NCI-H2081 treated with DMSO at 0.1 percent for 48 hours (cell line): ENCODE measurements at regions not wholly inside any gene's neighbourhood (a gene's known extent, or its start where the extent isn't known, plus 50 kb on each side); places are given as distances from the start of the nearest gene placed in this dataset.
"Not testable (repeated sequence)": the region's sequence is repeated elsewhere in the genome, so short reads cannot be mapped to it uniquely, and the experiment has no call there.

Experiments
- DNase-seq: peaks from one replicate; lab custom pipeline; 2025; lab: John Stamatoyannopoulos, UW

DNA sequence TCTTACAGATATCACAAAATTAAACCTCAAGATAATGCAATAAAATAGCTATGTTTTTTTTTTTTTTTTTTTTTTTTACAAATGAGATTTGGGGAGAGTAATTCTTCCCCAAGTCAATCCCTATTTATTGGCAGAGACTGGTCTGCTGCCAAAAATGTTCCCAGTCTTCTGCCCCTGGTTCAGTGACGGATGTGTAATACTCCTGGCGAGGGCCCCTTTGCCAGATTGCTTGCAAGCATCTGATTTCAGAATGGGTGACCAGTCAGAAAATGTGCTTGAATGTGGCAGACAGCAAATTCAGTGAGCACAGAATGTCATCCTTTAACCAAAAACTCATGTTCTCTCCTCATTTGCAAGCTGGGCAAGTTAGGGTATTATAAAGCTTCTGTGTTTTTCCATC is 363.8 kb upstream of the MTNR1B start:
- DNase-seq, result no peak

DNA sequence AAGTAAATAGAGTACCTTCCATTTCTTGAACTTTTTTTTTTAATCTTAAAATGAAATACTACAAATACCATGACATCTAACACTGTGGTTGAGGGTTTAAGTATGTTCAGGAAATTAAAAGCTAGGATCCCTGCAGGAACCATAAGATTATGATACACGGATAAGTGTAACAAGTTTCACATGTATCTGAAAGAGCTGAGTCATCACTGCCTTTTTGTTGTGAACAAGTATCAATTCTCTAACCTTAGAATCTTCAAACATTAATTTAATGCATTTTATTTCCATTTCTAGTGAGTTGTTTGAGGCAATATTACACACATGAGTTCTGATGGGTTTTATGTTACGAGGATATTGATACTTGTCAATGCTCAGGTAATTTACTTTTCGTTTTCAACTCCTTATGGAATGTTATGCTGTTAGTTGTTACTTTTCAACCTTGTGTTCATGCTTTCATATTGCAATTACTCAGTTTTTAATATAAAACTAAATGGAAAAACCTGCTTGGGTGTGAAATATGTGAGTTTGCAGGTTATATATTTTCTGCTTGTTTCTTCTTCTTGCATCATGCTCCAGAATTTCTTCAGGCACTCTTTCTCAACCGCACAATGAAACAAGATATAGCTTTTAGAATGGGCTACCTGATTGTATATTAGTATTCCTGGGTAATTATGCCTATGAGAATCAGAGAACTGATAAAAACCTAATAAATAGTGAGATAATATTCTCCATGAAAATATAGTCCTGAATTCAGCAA is 361.3 kb upstream of the MTNR1B start:
- DNase-seq, result no peak

DNA sequence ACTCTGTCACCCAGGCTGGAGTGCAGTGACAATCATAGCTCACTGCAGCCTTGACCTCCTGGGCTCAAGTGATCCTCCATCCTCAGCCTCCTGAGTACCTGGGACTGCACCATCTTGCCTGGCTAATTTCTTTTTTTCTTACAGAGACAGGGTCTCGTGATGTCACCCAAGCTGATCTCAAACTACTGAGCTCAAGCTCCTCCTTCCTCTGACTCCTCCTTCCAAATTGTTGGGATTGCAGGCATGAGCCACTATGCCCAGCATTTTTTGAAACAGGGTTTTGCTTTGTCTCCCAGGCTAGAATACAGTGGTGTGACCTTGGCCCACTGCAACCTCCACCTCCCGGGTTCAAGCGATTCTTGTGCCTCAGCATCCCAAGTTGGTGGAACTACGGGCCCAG is 358.3 kb upstream of the MTNR1B start:
- no peak for DNase-seq

DNA sequence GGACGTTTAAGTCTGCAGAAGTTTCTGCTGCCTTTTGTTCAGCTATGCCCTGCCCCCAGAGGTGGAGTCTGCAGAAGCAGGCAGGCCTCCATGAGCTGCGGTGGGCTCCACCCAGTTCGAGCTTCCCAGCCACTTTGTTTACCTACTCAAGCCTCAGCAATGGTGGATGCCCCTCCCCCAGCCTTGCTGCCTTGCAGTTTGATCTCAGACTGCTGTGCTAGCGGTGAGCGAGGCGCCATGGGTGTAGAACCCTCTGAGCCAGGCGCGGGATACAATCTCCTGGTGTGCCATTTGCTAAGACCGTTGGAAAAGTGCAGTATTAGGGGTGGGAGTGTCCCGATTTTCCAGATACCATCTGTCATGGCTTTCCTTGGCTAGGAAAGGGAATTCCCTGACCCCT is 351.4 kb upstream of the MTNR1B start:
- not testable (repeated sequence) for DNase-seq

DNA sequence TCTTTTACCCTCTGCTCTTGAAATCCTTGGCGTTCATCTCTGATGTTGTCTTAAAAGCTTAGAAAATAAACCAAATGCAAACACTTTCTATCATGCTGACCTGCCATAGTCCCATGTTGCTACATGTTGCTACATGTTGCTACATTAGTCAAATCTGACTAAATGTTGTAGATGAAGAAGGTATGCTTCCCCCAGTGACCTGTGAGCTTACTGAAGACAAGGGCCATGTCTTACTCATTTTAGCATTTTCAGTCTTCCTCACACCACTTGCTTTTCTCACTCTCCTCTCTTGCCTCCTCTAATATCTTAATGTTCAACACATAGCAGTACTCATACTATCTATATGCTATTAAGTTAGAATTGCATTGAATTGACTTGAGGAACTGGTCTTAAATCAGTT is 346.4 kb upstream of the MTNR1B start:
- no peak for DNase-seq

DNA sequence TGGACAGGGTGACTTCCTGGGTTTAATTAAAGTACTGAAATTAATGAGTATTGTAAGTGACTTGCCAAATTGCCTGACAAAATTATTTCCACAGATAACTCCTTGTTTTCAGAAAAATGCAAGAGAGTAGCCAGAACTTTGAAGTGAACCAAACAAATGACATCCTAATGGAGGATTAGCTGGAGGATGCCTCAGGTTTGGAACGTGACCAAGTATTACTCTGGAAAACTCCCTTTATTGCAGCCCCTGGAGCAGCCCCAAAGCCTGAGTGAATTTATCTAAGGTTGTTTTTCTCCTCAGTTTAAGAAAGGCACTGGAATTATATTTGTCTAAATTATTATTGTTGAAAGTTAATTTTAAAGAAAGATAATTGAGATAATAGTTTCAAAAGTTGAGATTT is 343.6 kb upstream of the MTNR1B start:
- no peak for DNase-seq

DNA sequence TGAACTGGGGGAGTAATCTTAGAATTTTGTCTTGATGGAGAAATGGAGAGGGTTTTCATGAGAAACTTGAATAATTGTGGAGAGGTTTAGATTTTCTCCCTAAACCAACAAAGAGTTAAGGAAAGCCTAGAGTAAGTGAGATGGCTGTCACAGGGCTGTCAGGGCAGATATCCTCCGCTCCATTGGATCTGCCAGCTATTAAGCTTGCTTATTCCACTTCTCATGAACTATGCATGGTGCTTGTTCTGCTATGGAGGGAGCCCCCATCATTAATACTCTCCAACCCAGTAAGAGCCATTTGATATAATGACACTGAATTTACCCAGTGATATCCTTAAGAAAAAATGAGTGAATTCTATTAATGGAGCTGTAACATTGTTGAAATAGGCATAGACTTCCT is 342.8 kb upstream of the MTNR1B start:
- DNase-seq, result no peak

DNA sequence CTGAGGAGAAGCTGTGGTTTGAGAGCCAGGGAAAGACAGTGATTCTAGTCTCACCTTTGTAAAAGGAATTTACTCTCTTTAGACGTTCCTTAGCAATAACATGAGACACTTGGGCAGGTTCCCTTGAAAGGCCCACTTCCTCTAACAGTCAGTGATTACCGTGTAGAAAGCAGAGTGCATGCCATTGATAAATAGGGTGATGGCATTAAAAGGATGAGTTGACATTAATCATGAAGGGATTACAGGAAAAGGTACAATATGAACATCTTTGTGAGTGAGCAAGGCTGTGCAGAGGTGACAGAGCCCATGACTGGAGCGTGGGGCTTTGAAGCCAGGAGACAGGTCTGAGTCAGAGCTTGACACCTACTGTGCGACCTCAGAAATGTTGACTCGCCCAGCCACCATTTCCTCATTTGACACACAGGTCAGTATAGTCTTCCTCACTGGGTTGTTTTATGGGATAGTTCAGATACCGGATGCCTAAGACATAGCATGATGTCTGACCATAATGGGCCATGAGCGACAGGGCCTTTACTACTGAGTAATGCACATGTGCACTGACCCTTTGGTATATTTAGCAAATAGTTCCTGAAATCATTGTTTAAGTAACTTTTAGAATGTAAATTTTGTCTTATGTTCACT is 341.7 kb upstream of the MTNR1B start:
- no peak for DNase-seq

DNA sequence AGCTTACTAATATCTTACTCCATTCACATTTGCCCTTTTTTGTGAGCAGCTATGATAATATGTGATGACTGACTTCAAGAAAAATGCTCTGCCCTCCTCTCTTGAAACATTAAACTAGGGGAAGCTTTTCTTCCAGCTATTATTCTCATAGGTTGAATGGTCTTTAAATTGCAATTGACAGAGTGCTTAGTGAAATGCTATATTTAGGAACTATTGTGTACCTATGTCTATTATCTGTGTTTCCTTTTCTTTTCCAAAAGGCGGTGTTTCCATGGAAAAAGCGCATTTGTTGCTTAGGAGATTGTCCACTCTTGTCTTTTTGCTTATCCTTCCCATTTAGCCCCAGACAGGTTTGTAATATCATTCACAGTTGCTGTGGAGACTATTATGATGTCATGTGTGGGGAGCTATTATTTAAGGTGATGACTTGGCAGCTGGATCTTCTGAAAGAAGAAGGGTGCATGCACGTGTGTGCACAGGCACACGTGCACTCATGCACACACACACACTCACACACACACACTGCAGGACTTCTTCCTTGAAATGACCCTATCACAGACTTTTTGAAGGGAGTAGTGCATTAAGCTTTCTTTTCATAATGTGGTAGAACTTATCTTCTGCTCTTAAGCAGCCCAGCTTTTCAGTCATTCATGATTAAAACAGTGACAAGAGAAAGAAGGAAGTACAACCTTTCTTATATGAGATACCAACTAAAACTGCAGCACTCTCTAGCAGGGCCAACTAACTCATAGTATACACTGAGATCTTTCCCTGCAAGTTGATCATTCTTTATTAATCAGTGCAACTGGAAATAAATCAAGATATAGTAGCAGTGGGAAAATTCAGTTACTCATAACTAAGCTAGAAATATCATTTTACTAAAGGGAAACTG is 340.8 kb upstream of the MTNR1B start:
- DNase-seq, result peak; percentile 93

DNA sequence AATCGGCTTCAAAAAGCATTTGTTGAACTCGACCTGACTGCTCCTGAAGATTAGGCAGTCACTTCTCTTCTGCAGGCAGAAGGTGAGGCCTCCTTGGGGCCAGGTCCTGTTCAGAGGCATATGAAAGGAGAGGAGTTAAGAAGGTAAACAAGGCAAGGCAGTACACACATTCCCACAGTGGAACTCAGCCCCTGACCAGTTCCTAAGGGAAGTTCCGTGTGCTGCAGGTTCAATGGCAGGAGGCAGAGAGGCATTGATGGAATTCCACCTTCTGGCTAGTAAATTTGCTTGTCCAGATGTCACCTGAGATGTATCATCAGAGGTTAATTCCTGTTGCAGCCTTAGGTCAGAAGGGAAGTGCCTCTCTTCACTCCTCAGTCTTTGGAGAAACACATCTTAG is 337.0 kb upstream of the MTNR1B start:
- no peak for DNase-seq

DNA sequence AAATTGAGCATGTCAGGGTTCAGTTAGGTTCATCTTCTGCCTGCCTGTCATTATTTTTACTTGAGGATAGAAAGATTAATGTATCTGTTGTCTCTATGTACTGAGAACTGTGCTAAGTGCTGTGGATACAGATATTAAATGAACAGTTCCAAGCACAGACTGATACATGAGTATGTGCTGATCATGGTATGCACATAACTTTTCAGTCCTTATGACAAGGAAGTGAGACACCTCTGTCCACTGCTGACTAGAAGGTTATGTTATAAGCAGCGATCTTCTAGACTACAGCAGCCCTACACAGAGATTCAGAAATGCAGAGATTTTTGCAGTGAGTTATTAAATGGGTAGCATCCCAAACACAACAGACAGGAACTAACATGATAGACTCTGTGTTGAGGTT is 335.6 kb upstream of the MTNR1B start:
- no peak for DNase-seq

DNA sequence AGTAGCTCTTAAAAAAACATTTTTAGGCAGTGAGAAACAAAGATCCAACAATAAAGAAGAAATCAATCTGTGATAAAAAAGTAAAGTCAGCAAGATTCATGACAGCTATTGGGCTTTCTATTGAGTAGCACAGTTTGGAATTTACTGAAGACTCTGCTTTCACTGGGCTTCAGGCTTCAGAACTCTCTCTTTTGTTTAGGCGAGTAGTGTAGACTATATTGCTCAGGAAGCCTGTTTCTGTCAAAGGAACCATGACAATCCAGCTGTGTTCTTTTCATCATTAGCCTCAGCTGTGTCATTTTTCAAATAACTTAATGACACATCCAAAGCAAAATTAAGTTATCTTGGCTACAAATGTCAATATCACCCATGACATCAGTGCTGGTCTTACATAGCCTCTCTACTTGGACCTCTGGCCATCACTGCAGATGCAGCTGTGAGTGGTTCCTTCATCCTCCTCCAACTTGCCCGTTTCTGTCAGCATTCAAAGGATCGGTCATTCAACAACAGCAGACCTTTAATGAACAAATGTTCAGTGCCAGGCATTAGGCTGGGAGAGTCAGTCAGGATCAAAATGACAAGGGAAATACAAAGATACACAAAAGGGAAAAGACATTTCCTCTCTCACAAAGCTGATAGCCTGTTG is 332.8 kb upstream of the MTNR1B start:
- no peak for DNase-seq

DNA sequence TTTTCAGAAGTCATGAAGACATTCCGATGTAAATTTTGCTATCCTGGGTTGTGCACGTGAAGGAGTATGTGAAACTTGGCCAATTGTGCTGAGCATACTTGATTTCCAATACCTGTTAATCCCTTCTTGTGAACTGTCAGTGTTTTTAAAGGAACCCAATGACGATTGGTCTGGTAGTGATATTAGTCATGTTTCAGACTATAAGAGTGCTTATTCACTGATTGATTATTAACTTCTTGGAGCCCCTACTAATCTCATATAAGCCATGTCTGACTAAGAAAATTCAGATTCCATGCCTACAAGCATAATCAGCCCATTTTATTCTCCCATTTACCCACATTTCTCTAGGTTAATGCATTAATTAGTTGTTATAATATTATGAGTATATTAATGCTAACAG is 330.8 kb upstream of the MTNR1B start:
- DNase-seq, result no peak

DNA sequence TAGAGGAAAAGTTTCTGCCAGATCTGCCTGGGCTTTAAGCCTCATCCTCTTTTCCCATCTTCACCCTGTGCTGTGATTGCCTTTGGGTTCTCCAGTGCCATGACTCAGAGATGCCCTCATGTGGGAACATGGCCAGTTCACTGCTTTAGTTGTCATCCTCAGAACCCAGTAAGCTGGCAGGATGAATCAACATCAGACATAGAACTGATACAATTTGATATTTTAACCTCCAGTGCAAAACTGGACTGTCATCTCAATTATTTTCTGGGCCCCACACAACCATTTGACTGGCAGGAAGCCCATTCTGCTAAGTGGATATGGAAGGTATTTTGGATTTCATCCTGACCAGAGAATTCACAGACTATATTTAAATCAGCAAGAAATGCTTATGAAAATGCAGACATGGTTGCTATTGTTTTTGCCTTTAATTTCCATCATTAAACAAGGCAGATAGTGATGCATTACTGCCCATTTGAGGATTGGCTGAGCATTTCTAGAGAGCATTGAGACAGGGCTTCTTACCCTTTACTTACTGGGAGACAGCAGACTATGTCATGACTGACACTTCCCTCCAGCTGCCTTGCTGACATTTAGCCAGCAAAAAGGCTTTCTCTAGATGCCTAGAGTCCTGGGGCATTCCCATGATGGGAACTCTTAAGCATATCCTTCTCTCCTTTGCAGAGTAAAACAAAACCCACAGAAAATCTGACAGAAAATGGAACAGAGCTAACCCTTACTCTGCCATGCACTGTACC is 327.1 kb upstream of the MTNR1B start:
- no peak for DNase-seq

DNA sequence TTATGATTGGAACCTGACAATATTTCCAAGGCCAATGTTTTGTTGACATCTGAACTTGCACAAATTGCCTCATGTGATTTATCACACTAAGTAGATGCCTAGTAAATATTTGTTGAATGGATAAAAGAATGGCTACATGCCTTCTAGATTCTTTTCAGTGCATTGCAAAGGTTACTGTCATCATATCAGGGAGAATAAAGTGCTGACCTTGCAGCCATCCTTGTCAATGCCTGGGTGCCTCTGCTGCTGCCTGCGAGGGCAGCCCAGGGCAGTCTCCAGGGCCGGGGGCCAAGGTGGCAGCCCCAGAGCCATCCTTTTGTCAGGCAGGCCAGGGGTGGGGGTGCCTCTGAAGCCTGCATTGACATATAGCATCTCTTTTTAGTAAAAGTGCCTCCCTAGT is 325.6 kb upstream of the MTNR1B start:
- DNase-seq, result no peak

DNA sequence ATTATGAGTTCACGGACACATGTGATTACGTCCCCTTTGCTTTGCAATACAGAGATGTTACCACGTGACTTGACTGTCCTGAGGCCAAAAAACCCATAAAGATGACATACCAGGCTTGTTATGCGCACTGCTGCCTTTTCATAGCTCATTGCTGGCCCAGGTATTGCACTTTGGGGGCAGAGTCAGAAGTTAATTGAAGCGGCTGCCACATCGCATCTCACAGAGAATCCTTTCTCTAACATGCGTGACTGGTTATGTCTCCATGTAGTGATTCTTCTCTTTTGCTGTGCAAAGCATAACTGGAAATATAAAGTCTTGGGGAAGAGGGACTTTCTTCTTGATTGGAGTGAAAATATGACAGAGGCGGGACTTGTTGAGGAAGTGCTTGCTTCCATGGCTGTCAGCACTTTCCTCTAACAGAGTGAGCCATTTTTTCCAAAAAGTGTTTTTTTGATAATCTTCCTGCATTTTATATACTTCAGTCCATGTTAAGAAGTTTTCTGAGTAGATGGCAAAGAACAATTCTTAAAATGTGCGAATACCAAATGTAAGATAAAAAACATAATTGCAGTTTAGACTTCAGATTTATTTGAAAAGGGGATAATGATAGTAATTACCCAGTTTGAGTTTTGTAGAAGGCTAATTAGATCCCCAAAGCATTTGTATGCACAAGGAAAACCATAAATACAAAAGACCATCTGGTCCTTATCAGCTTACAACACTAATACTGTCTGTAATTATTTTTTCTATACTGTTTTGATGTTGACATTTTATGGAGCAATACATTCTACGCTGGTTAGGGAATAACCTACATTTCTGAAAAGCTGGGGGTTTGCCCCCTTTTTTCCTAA is 324.6 kb upstream of the MTNR1B start:
- DNase-seq, result peak; percentile 83

DNA sequence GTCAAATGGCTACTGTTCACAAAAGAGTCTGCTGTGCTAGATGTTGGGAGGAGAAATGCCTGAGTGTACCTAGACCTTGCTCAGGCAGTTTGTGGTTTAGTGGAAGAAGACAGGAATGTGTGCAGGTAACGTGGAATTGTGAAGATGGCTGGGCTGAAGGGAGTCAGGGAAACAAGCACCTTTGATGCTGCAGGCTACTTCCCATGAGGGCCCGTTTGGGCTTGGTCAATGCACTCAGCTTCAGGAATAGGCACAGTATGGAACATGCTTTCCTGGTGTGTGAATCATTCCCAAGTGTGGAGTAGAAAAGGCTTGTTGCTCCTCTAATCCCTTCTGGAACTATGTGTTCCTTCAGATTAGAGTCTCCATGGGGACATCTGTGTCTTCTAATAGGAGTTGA is 318.3 kb upstream of the MTNR1B start:
- DNase-seq, result no peak

DNA sequence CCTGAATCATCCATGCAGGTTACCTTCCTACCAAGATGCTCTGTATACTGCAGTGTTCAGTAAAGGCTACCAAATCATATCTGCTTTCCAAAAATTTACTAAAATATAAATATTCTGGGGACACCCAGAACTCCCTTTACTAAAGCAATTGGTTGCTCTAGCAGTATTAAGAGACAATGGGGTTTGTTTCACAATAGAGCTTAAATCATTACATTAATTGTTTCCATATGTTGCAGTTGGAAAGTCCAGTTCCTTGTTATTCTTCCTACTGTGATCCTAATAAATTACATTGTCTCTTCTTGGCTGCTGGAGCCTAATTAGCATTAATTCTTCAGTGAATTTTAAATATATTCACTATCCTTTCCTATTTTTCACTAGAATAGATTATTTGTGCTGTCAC is 316.0 kb upstream of the MTNR1B start:
- no peak for DNase-seq

DNA sequence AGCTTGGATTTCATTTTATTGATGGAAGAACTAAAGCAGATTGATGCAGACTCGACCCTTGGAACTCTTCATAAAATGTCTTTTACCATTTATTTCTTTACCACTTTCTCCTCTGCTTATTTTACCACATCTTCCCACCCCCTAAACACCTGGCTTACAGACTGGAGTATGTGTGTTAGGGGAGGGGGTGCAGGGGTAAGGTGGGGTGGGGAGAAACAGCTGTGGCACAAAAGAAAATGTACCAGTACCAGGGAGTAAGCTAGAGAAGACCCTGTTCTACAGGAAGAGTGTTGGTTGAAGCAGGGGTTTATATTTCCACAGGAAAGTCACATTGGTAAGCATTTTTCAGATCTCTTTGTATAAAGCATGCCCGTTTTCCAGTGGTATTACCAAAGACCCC is 312.7 kb upstream of the MTNR1B start:
- no peak for DNase-seq

DNA sequence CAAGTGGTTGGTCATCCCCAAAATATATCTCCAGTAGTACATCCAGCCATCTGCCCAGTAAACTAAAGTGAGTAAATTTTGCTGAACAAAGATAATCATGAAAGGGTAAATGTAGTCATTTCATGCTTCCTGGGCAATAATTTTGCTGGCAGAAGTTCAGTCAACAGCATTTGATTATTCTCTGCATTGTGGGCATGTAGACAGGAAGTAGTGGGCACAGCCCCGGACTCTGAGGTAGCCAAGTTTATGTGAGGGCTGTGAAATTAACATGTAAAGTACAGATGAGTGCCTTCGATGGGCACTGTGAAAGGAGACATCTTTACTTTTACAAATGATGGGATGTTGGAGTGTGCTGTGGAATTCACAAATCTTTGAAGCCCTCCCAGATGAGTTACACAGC is 312.2 kb upstream of the MTNR1B start:
- peak; percentile 67 for DNase-seq

DNA sequence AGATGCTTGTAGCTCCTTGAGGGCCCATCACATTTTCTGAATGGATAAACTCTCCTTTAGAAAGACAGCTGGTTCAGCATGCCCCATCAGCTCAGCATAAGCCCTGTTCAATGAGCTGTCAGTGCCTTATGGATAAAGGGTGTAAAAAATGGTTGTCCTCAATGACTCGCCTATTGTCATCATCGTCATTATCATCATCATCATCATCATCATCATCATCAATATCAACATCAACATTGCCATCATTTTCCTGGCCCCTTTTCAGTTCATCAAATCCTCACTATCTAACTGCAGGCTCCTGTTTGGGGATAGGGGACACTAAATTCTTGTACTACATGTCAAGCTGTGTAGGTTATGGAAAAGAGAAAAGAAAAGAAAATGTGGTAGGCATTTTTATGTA is 310.7 kb upstream of the MTNR1B start:
- no peak for DNase-seq
